ENCODE measurements at regions not wholly inside any gene's neighbourhood (a gene's known extent, or its start where the extent isn't known, plus 50 kb on each side); places are given as distances from the start of the nearest gene placed in this dataset.

- Histone ChIP-seq H3K4me1 (ENCODE audit: control insufficient read depth, insufficient read depth, low read length) (peaks cover 2% of the 10 kb centered on the region), H3K9ac (ENCODE audit: control insufficient read depth, insufficient read depth, low read length) (no peak overlapping the region), H3K27me3 (replicated peaks in 1 of 2; ENCODE audit: control insufficient read depth in 2 of 2, insufficient read depth in 2 of 2, low read length in 1 of 2) (no peaks in the 10 kb centered on the region; a peak in 1 of 4 replicates), H3K4me2 (ENCODE audit: control insufficient read depth, insufficient read depth) (no peak overlapping the region), H3K27ac (ENCODE audit: control insufficient read depth, insufficient read depth) (no peak overlapping the region), H3K36me3 (ENCODE audit: control insufficient read depth in 2 of 2, insufficient read depth in 2 of 2, low read length in 1 of 2) (no peaks in the 10 kb centered on the region), H3K9me3 (replicated peaks; ENCODE audit: control insufficient read depth, insufficient read depth, low read length) (no peaks in the 10 kb centered on the region), H2AFZ (ENCODE audit: control insufficient read depth, low read depth, low read length) (no peak overlapping the region), H3K4me3 (no peak overlapping the region), H4K20me1 (ENCODE audit: control insufficient read depth, insufficient read depth) (no peaks in the 10 kb centered on the region), H3K79me2 (ENCODE audit: control insufficient read depth, insufficient read depth, low read length) (no peaks in the 10 kb centered on the region)
- SMC1A ChIA-PET (ENCODE audit: uncharacterized antibody, unreplicated experiment), result interaction anchor here (1.8 kb wide), 1 partner anchor 127 kb away, joined by 4 read pairs; no protein-coding TSS in a partner anchor
- 65% methylated on average over 4 of the region's 4 CpGs for WGBS (ENCODE audit: insufficient coverage, insufficient replicate concordance, low lambda C conversion rate, missing lambda C conversion rate)
- DNase-seq (ENCODE audit: low read depth, low spot score) (no peak), ATAC-seq (no peak), FAIRE-seq (no peak)
- CTCF ChIA-PET, result no interaction called here
- in situ Hi-C loops (cut with MboI) (no loop called here), intact Hi-C loops (cut with micrococcal nuclease; ENCODE audit: unreplicated experiment) (no loop called here)
- no TSS peak for BruUV-seq (replicated peaks)
- POLR2A ChIA-PET, result no interaction called here
- RAD21 ChIA-PET (ENCODE audit: unreplicated experiment), result interaction anchor here (1.6 kb wide), 1 partner anchor 13 kb away, joined by 4 read pairs; no protein-coding TSS in a partner anchor
- TF ChIP-seq SMAD1 (IDR thresholded peaks at IDR 0.05; ENCODE audit: low read depth, partially characterized antibody) (no peak), PRDM15 (CRISPR knock-in tag; IDR thresholded peaks at IDR 0.05) (no peak), TARDBP (IDR thresholded peaks at IDR 0.05; ENCODE audit: borderline replicate concordance) (no peak), MYB (IDR thresholded peaks at IDR 0.05; ENCODE audit: borderline replicate concordance, low read depth, low read length) (no peak), RAD21 (IDR thresholded peaks at IDR 0.05; ENCODE audit: insufficient read depth, low read depth, low read length) (no peak), POLR2AphosphoS5 (IDR thresholded peaks at IDR 0.05; ENCODE audit: low read length) (no peak), RELB (IDR thresholded peaks at IDR 0.05; ENCODE audit: low read depth) (no peak), SMC3 (IDR thresholded peaks at IDR 0.05; ENCODE audit: borderline replicate concordance, low read length) (no peak), SP1 (IDR thresholded peaks at IDR 0.05; ENCODE audit: low read depth, low read length) (no peak)
- TF ChIP-seq, protein P1, sequence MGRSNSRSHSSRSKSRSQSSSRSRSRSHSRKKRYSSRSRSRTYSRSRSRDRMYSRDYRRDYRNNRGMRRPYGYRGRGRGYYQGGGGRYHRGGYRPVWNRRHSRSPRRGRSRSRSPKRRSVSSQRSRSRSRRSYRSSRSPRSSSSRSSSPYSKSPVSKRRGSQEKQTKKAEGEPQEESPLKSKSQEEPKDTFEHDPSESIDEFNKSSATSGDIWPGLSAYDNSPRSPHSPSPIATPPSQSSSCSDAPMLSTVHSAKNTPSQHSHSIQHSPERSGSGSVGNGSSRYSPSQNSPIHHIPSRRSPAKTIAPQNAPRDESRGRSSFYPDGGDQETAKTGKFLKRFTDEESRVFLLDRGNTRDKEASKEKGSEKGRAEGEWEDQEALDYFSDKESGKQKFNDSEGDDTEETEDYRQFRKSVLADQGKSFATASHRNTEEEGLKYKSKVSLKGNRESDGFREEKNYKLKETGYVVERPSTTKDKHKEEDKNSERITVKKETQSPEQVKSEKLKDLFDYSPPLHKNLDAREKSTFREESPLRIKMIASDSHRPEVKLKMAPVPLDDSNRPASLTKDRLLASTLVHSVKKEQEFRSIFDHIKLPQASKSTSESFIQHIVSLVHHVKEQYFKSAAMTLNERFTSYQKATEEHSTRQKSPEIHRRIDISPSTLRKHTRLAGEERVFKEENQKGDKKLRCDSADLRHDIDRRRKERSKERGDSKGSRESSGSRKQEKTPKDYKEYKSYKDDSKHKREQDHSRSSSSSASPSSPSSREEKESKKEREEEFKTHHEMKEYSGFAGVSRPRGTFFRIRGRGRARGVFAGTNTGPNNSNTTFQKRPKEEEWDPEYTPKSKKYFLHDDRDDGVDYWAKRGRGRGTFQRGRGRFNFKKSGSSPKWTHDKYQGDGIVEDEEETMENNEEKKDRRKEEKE (IDR thresholded peaks at IDR 0.05), result no peak
- TF ChIP-seq, protein P2, sequence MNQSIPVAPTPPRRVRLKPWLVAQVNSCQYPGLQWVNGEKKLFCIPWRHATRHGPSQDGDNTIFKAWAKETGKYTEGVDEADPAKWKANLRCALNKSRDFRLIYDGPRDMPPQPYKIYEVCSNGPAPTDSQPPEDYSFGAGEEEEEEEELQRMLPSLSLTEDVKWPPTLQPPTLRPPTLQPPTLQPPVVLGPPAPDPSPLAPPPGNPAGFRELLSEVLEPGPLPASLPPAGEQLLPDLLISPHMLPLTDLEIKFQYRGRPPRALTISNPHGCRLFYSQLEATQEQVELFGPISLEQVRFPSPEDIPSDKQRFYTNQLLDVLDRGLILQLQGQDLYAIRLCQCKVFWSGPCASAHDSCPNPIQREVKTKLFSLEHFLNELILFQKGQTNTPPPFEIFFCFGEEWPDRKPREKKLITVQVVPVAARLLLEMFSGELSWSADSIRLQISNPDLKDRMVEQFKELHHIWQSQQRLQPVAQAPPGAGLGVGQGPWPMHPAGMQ (IDR thresholded peaks at IDR 0.05; ENCODE audit: borderline replicate concordance), result no peak
- TF ChIP-seq, protein P3, sequence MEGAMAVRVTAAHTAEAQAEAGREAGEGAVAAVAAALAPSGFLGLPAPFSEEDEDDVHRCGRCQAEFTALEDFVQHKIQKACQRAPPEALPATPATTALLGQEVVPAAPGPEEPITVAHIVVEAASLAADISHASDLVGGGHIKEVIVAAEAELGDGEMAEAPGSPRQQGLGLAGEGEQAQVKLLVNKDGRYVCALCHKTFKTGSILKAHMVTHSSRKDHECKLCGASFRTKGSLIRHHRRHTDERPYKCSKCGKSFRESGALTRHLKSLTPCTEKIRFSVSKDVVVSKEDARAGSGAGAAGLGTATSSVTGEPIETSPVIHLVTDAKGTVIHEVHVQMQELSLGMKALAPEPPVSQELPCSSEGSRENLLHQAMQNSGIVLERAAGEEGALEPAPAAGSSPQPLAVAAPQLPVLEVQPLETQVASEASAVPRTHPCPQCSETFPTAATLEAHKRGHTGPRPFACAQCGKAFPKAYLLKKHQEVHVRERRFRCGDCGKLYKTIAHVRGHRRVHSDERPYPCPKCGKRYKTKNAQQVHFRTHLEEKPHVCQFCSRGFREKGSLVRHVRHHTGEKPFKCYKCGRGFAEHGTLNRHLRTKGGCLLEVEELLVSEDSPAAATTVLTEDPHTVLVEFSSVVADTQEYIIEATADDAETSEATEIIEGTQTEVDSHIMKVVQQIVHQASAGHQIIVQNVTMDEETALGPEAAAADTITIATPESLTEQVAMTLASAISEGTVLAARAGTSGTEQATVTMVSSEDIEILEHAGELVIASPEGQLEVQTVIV (IDR thresholded peaks at IDR 0.05; ENCODE audit: borderline replicate concordance, partially characterized antibody), result no peak
Measured at GRCh38 chr11:131191606-131192005, 178.8 kb upstream of the NTM start.

All from GM12878 (cell line).